DMS 273 (cell line): ENCODE measurements at regions not wholly inside any gene's neighbourhood (a gene's known extent, or its start where the extent isn't known, plus 50 kb on each side); places are given as distances from the start of the nearest gene placed in this dataset.
A peak's percentile ranks its signal among the peaks of the same experiment; 100 is the strongest.

Experiments used
- DNase-seq: peaks from one replicate; lab custom pipeline; 2025; ENCODE audit not compliant: unreplicated experiment; lab: John Stamatoyannopoulos, UW

DNA sequence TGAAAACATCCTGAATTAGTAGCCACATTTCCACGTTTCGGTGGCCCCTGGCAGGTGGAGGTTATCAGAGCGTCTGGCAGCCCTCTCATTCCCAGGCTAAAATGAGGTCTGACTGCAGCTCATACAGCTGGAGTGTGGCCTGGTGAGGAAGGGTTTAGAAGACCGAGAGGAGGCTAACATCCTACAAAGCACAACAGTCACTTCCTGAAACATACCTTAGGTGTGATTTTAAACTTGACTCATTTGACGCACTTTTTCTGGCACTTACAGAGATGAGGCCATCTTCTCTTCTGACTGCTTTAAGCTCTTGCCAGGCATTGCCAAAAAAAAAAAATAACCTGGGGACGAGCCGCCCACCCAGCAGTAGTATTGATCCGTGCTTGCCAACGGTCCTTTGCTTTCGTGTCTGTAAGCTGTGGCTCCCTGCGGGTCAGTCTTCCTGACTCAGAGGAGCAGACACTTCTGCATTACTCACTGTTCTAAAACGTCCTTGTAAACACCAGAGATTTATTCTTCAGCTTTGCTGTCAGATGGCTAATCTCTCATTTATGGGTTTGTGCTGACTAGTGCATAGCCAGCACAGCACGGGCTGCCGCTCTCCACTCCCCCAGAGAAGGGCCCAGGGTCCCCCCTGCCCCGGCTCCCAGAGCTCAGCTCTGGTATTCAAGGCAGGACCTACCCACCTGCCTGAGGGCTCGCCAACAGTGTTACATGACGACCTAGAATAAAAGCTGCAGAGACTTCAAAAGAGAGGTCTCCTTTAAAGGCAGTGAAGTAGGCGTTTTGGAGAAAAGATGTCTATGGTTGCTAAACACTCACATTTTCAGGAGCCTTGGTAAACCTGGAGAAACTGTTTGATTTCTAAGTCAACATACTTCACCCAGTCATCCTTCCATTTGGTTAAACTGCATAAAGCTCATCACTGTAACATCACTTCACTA lies 78.5 kb upstream of the FRMD1 start:
- DNase-seq = no peak

DNA sequence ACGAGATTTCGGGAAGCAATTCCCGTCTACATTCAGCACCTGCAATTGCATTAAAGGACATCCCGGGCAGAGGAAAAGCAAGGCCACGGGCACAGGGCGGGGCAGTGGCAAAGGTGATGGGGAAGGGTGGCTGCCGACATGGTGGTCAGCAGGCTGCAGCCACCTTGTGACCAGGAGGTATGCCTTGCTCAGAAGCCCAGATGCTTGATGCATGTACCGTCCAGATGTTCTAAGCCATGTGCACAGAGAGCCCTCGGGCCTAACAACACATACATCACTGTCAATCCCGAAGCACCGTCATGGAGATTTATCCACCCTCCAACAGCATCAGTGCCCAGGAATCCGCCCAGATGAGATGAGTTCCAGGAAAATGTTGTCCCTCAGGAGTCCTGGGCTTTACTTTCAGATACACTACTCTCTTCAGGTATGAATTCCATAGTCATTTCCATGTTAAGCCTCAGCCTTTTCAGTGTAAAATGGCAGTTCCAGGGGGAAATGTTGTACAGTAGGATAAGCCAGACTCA lies 77.8 kb upstream of the FRMD1 start:
- no peak for DNase-seq

DNA sequence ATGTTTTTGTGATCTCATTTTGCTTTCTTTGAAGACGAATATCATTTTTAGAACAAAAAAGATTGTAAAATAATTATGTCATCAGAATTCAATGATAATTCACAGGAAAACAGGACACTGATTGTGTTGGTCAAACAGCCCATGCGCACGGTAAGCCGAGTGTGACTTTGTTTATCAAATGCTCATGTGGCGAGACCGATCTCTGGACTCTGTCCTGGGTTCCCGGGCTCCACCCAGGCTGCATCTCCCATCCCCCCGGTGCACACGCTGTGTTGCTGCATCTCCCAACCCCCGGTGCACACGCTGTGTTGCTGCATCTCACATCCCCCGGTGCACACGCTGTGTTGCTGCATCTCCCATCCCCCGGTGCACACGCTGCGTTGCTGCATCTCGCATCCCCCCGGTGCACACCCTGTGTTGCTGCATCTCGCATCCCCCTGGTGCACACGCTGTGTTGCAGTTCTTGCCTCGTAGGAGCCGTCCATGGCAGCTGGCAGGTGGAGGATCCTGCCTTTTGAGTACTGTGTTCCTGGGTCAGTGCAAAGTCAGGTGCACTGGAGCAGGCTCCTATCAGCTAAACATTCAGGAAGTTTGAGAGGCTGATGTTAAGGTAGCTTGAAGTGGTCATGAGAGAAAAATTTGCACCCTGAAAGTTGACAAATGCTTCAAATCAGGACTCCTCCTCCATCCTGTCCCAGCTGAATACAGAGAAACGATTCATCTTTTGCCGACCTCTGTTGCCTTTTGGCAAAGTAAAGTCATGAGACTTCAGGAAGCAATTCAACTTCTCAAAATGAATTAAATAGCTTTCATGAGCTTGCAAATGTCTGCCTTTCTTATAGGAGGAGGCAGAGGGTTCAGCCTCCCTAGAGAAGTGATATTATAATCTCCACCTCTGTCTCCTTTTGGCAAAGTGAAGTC lies 77.1 kb upstream of the FRMD1 start:
- no peak for DNase-seq

DNA sequence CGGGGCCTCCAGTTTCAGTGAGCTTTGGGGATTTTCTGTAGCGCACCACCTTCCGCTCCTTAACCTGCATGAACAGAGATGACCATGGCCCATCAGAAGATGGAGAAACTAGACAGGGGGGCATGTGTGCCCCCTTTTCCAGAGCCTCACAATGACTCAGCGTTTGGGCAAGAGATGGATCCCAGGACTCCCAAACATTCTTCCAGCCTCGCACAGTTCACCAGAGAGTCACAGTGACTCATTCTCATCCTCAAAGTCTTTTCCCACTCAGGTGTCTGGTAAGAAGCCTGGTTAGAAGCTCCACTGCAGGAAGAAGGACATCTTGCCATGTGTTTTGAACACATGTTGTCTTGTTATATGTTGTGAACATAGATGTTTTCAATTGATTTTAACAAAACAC lies 76.2 kb upstream of the FRMD1 start:
- no peak for DNase-seq

DNA sequence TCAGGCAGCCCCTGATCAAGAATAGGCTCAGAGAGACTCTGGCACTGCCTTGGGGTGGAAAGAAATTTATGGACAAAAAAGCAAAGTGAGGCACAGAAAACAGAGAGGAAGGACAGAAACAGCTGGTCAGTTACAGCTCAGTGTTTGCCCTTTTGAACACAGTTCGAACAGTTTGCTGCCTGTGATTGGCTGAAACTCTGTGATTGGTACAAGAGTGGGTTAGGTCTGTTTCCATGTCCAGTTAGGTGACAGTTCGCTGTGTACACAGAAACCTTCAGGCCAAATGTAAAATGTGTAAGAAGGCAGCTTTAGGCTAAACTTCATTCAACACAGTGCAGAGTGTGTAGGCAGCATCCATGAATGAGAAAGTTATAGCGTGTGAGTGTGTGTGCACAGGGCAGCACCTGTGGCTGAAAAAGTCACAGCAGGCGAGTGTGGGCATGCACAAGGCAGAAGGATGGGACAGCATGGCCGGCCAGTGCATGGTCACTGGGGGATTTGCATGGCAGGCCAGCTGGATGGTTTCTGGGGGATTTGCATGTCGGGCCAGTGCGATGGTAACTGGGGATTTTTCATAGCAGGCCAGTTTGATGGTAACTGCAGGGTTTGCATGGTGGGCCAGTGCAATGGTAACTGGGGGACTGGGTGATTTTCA lies 75.4 kb upstream of the FRMD1 start:
- DNase-seq = no peak

DNA sequence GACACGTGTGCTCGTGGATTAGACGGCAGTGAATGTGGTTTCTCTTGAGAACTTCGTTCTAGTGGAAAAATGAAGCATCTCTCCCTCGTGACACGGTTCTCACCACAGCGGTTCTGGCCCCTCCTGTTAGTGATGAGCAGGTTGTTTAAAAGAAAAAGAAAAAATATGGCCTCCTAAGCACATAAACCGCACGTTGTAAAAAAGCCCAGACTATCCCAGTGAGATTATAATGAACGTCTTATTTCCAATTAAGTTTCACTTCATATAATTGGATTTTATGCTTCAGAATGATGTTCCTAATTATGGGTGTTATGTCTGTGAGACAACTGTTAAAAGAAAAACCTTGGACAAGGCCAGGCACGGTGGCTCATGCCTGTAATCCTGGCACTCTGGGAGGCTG lies 74.5 kb upstream of the FRMD1 start:
- no peak for DNase-seq

DNA sequence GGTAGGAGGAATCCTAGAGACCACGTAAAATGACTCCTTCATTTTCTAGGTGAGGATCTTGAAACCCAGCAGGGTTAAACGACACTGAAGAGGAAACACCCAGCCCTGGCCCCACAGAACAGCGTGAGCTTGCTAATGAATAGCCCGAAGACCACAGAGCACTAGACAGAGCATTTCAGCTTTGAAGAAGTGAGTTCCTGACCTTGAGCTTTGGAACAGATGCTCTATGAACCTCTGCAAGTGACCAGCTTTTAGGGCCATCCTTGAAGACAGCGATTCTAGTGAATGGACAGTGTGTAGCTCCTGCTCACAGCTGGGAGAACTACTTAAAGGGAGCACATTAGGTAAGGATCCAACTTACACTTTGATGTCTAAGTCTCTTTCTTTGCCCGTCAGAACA lies 74.0 kb upstream of the FRMD1 start:
- no peak for DNase-seq

DNA sequence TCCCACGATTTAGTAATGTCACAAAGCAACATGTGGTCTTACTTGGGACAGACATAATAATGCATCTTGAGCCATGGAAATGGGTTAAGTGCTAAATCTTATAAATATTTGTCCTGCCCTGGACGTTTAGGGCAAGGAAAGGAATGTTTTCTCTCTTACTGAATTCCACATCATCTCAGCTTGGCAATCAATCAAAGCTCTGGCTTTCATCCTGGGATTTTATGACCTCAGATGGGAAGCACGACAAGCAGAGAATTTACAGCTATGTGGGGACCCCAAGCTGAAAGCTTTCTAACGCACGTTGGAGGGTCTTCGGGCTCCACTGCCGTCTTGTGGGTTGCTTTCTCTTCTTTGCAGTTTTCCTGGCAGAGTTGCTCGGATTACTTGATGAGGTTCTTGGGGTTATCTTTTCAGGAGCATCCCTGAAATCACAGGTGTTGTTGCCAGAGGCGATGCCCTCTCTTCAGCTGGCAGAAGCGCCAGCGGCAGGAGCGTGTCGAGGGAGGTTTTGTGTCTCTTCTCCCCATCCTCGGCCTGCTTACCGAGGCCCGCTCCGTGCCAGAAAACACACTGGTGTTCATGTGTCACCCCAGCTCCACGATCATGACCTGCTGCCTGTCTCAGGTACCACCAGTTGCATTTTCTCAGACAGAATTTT lies 73.4 kb upstream of the FRMD1 start:
- DNase-seq = no peak

DNA sequence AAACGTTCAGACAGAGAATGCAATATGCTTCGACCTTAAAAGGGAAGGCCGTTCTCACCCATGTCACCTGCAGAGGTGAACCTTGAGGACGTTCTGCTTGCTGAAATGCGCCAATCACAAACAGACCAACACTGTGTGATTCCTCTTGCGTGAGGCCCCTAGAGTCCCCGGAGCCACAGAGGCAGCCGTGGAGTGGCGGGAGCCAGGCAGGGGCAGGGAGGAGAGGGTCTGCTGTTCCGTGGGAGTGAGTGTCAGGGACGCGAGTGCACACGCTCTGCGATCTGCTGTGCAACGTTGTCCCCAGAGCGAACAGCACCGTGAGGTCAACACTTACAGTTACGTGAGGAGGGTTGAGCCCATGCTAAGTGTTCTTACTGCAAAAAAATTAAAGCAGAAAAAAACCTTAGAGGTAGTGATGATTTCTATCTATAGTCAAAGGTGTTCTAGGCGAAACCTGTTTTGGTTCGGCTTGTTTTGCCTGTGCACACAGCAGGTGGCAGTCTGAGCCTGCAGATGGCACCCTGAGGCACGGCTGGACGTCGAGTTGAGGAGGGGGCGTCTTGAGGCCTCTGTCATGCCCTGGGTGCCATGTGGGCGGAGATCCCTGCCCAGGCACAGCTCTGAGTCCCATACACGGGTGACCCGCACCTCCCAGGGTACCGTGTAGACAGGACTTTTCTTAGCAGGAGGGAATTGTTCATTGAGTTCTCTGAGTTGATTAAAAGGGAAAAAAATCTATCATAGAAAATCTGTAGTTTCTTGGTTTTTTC lies 71.7 kb upstream of the FRMD1 start:
- DNase-seq = peak; percentile 6

DNA sequence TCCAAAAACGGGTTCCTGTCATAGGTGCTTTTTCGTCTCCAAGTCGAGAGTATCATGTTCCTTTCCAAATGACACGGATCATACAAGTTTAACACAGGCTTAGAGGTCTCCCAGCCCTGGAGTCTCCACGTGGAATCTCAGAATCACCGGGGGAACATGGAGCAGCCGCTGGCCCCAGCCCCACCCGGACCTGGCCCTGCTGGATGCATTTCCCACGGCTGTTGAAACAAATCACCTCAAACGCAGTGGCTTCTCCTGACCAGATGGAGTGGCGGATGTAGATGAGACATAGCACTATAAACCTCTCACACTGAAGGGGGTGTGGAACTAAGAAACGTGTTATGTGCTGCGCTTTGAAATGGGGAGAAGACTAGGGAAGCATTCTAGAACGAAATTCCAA lies 70.0 kb upstream of the FRMD1 start:
- no peak for DNase-seq

DNA sequence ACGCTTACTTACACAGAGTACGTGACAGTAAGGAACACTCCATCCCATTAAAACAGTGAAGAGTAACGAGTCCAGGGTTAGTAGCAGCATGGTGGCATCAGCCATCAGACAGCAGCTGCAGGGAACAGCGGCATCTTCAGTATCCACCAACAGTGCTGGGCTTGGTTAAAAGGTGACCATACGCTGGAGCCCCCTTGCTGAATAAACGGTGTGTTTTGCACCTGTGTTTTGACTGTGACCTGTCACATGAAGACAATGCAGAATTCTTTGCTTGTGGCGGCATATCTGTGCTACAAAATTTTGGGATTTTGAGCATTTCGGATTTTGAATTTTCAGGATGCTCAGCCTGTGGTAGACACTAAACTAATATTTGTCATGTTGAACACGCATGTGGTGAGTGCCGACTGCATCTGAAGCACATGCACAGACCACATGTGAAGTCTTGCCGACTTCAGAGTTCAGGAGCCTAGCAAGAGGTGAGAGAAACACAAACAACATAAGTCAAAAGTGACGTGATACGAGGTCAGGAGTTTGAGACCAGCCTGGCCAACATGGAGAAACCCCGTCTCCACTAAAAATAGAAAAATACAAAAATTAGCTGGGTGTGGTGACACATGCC lies 69.3 kb upstream of the FRMD1 start:
- no peak for DNase-seq

DNA sequence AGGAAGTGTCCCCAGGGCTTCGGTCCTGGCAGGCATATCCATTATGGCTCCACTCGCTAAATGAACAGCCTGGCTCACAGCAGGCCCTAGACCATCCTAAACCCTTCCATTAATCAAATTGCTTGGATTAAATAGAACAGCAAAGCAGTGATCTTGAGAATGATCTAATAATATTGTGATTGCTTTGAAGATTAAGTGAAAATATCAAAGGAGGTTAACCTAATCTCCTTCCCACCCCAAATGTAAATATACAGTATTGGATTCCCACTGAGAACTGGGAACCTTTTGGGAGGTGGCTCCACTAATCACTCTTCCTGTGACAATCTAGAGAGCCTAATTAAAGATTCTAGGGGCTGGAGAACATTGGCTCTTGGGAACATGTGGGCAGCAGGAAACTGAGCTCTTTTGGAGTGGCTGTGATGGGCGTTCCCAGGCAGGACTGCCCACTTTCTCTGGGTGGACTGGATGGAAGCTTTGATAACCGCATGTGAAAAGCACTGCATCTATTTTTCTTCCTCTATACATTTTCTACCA lies 68.3 kb upstream of the FRMD1 start:
- peak; percentile 16 for DNase-seq

DNA sequence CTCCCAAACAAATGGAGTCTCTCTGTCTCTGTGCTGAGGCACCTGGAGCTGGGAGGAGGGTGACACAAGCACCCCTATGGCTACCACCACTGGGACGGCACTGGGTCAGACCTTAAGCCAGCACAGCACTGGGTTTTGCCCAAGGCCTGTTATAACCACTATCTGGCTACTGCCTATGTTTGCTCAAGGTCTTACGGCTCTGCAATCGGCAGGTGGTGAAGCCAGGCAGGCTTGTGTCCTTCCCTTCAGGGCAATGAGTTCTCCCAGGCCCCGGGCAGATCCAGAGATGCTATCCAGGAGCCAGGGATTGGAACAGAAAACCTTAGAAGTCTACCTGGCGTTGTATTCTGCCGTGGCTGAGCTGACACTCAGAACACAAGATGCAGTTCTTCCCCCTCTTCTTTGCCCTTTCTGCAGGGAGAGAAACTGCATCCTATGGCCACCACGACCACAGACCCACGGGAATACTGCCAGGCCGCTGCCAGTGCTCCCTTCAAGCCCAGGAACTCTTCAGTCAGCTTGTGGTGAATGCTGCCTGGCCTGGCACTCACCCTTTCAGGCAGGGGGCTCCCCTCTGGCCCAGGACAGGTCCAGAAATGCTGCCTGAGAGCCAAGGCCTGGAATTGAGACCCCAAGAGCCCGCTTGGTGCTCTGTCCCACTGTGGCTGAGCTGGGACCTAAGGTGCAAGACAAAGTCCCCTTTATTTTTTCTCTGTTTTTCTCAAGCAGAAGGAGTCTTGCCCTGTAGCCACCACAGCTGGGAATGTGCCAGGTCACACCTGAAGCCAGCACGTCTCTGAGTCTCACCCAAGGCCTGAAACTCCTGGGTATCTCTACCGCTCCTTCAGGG lies 67.0 kb upstream of the FRMD1 start:
- no peak for DNase-seq

DNA sequence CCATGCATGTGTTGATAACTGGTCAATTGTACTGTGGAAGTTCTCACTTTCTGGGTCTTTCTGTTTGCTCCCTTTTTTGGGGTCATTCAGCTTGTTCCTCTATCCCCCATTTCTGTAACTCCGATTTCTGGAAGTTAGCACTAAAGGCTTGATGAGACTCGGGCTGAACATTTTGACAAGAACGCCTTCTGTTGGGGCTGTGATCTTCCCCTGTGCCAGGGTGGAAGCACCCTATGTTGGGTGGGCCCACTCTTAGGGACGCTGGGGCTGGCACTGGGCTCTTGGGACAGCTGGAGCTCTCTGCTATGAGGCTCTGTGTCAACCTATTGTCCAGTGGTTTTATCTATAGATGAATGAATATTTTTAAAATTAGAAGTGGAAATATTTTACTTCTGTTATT lies 60.1 kb upstream of the FRMD1 start:
- no peak for DNase-seq

DNA sequence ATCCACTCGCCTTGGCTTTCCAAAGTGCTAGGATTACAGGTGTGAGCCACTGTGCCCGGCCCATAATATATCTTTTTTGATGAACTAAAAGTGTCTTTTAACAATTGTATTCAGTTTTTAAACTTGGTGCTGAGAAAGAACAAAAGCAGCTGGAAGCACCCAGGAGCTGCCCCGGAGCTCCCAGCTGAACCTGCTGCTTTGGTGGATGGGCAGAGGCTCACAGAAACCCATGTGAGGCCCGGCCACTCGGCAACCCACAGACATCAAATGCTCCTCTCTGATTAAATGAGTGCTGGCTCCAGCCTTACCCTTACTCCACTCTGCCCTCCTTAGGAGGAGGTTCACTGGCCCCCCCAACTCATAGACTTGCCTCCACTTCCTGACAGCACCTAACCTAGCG lies 59.4 kb upstream of the FRMD1 start:
- DNase-seq = no peak

DNA sequence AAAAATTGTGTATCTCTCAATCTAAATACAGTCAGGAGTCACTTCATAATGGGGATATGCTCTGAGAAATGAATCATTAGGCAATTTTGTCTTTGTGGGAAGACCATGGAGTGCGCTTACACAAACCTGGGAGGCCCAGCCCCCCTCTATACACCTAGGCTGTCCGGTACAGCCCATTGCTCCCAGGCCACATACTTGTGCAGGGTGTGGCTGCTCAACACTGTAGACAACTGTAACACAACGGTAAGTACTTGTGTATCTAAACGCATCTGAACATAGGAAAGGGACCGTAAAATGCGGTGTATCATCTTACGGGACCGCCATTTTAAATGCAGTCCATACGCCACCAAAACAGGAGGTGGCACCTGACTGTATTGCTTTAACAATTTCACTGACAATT lies 58.0 kb upstream of the FRMD1 start:
- no peak for DNase-seq

DNA sequence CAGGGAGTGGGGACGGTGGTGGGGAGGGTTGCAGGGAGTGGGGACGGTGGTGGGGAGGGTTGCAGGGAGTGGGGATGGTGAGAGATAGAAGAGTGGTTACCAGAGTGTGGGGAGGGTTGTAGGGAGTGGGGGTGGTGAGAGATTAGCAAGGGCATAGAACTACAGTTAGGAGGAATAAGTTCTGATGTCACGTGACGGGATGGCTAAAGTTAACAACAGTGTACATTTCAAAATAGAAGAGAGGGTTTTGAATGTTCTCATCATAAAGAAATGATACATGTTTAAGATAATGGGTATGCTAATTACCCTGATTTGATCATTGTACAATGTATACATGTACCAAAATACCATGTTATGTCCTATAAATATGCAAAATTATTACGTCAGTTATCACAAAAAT lies 57.6 kb upstream of the FRMD1 start:
- no peak for DNase-seq

DNA sequence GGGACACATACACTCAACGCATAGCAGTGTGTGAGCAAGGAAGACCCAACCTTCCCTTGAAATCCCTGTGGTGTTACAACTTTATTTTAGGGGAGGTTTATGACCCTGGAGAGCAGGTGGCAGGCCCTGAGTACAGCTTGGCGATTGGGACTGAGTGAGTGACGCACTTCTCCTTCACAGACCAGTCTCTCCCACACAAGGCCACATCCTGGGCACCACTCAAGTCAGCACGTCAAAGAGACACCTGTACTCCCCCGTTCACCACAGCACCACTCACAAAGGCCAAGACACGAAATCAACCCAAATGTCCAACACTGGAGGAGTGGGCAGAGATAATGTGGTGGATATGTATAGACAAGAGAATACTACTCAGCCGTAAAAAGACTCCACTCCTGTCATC lies 57.0 kb upstream of the FRMD1 start:
- no peak for DNase-seq
